Pancreas (tissue), 10 donors: ENCODE measurements at regions not wholly inside any gene's neighbourhood (a gene's known extent, or its start where the extent isn't known, plus 50 kb on each side); places are given as distances from the start of the nearest gene placed in this dataset.

Experiments used
- ATAC-seq, 4 donors: fragments of 200-7000 bp; cut with Tn5 transposase; one replicate each; pipeline versions ENCODE4 v1.8.0 to v1.9.1; 2020; ENCODE audit warnings: mild to moderate bottlenecking in 4 of 4, moderate library complexity in 4 of 4
- DNase-seq, 6 donors: peaks; one replicate each; pipeline ENCODE4 v3.0.0-alpha.2; 2020
- FAIRE-seq: peaks from 2 replicates; lab custom pipeline; 2012; peaks lifted over from hg19 to GRCh38; lab: Jason Lieb, UNC
- H3K27ac ChIP-seq, 4 donors: fragments of 200-600 bp; sonication (generic); 1 replicate in 3 of 4; 2 replicates in 1 of 4; pipeline versions ENCODE4 v1.5.0 to v1.8.0; 2020
- H3K27me3 ChIP-seq, 4 donors: fragments of 200-600 bp; one replicate each; pipeline ENCODE4 v1.8.0; 2021
- H3K36me3 ChIP-seq, 3 donors: fragments of 200-600 bp; sonication (generic) in 1 of 3; one replicate each; pipeline versions ENCODE4 v1.5.0 to v1.8.0; 2020 to 2021
- H3K4me1 ChIP-seq, 3 donors: fragments of 200-600 bp; one replicate each; pipeline ENCODE4 v1.8.0; 2021
- H3K4me3 ChIP-seq, 4 donors: fragments of 200-600 bp; sonication (generic) in 2 of 4; one replicate each; pipeline versions ENCODE4 v1.5.0 to v1.8.0; 2020 to 2021
- H3K9me3 ChIP-seq, 4 donors: fragments of 200-600 bp; one replicate each; pipeline ENCODE4 v1.8.0; 2021
- CTCF ChIP-seq, 4 donors: fragments of 200-600 bp; sonication (generic) in 3 of 4; IDR thresholded peaks; one replicate each; pipeline versions ENCODE4 v1.5.0 to v1.8.0; 2021; ENCODE audit warnings: antibody characterized with exemption in 4 of 4
- WGBS, 2 donors: extraction: QIAGEN DNeasy Blood & Tissue Kit; methylation state at CpG; one replicate each; pipeline ENCODE4 v1.1.7; 2013; 5-methylcytosine and 5-hydroxymethylcytosine counted together
- intact Hi-C, 3 donors: fragments of 100-400 bp; cut with DNase I; formaldehyde crosslinking; loops; one replicate each; pipeline versions ENCODE4 v1.11.1 to v1.14.2; 2022
- donor health status: healthy with polysubstance abuse.
- donor health status: DM: no; HTN: no; CAD: no; lungs with moderate emphysema.
- donor health status: DM: no; HTN: no; CAD: no.
- donor health status: control.
- donor health status: control.
- donor health status: Bipolar disorder and iron deficiency.
- donor health status: DM: yes; HTN: yes; CAD: no.
- donor health status: DM: no; HTN: no; CAD: no.
- donor health status: DM: no; HTN: no; CAD: no.
- donor health status: DM: yes; HTN: yes; CAD: no.

GRCh38 chr4:180603791-180604190 lies 1639.4 kb upstream of the TENM3 start:
- H3K27me3 ChIP-seq: no peaks in the 10 kb centered on the region
- ATAC-seq (no peak), FAIRE-seq (no peak), DNase-seq (no peak)
- intact Hi-C loops: no loop called here
- H3K4me1 ChIP-seq: no peaks in the 10 kb centered on the region
- H3K9me3 ChIP-seq: no peaks in the 10 kb centered on the region
- no peak overlapping the region for H3K27ac ChIP-seq
- no peak for TF ChIP-seq CTCF (IDR thresholded peaks at IDR 0.05)
- no peak overlapping the region for H3K4me3 ChIP-seq
- no peaks in the 10 kb centered on the region for H3K36me3 ChIP-seq
- 68 to 78% methylated on average over 2 of the region's 2 CpGs for WGBS, 2 donors

- Histone ChIP-seq H3K9me3 (no peaks in the 10 kb centered on the region), H3K4me3 (no peak overlapping the region), H3K27ac (no peak overlapping the region), H3K36me3 (no peaks in the 10 kb centered on the region), H3K27me3 (no peaks in the 10 kb centered on the region), H3K4me1 (no peaks in the 10 kb centered on the region)
- intact Hi-C loops: no loop called here
- no peak for FAIRE-seq
- no peak for TF ChIP-seq CTCF (IDR thresholded peaks at IDR 0.05)
- ATAC-seq: no peak
- DNase-seq: no peak
- 62 to 75% methylated on average over 2 of the region's 2 CpGs for whole genome bisulfite sequencing, 2 donors
These were observed 1632.9 kb upstream of the TENM3 start for GRCh38 chr4:180610324-180610723.

- no peaks in the 10 kb centered on the region for H3K36me3 ChIP-seq
- no peak overlapping the region for H3K4me3 ChIP-seq
- no peaks in the 10 kb centered on the region for H3K9me3 ChIP-seq
- WGBS, 2 donors: 72 to 73% methylated on average over 3 of the region's 3 CpGs
- no peak for TF ChIP-seq CTCF (IDR thresholded peaks at IDR 0.05)
- no peak for DNase-seq
- H3K27me3 ChIP-seq: no peaks in the 10 kb centered on the region
- intact Hi-C loops: no loop called here
- no peak for FAIRE-seq
- H3K4me1 ChIP-seq: no peaks in the 10 kb centered on the region
- H3K27ac ChIP-seq: no peak overlapping the region
- no peak for ATAC-seq
These were observed 1627.5 kb upstream of the TENM3 start for GRCh38 chr4:180615746-180616145.

- intact Hi-C loops: no loop called here
- TF ChIP-seq CTCF (IDR thresholded peaks at IDR 0.05): no peak
- DNase-seq (no peak), FAIRE-seq (no peak), ATAC-seq (no peak)
- no peak overlapping the region for H3K27ac ChIP-seq
- no peaks in the 10 kb centered on the region for H3K4me1 ChIP-seq
- H3K27me3 ChIP-seq: no peaks in the 10 kb centered on the region
- H3K36me3 ChIP-seq: no peaks in the 10 kb centered on the region
- no peaks in the 10 kb centered on the region for H3K9me3 ChIP-seq
- H3K4me3 ChIP-seq: no peak overlapping the region
- WGBS, 2 donors: 64 to 71% methylated on average over 6 of the region's 6 CpGs
These were observed 1626.0 kb upstream of the TENM3 start for GRCh38 chr4:180617196-180617595.

- intact Hi-C loops: no loop called here
- no peaks in the 10 kb centered on the region for H3K9me3 ChIP-seq
- H3K4me3 ChIP-seq: no peak overlapping the region
- H3K36me3 ChIP-seq: no peaks in the 10 kb centered on the region
- TF ChIP-seq CTCF (IDR thresholded peaks at IDR 0.05): no peak
- ATAC-seq (no peak), FAIRE-seq (no peak), DNase-seq (no peak)
- 81 to 88% methylated on average over 4 of the region's 4 CpGs for WGBS, 2 donors
- H3K4me1 ChIP-seq: no peaks in the 10 kb centered on the region
- no peak overlapping the region for H3K27ac ChIP-seq
- no peaks in the 10 kb centered on the region for H3K27me3 ChIP-seq
These were observed 1624.8 kb upstream of the TENM3 start for GRCh38 chr4:180618396-180618795.
